ENCODE measurements at regions not wholly inside any gene's neighbourhood (a gene's known extent, or its start where the extent isn't known, plus 50 kb on each side); places are given as distances from the start of the nearest gene placed in this dataset.
"Not testable (repeated sequence)": the region's sequence is repeated elsewhere in the genome, so short reads cannot be mapped to it uniquely, and the experiment has no call there.

- H3K27ac ChIP-seq, result no peak overlapping the region
- no peak overlapping the region for H3K4me3 ChIP-seq
These were observed 349.7 kb upstream of the SUCLG2 start for GRCh38 chr3:68004091-68004490.

GRCh38 chr3:67998281-67998680 is 343.9 kb upstream of the SUCLG2 start:
- H3K27ac ChIP-seq, result no peak overlapping the region

GRCh38 chr3:67995206-67995605 is 340.8 kb upstream of the SUCLG2 start:
- H3K27ac ChIP-seq, result no peak overlapping the region
- no peak overlapping the region for H3K4me3 ChIP-seq

More at GRCh38 chr3:67998281-67998680, 343.9 kb upstream of the SUCLG2 start:
- no peak overlapping the region for H3K4me3 ChIP-seq

DNA sequence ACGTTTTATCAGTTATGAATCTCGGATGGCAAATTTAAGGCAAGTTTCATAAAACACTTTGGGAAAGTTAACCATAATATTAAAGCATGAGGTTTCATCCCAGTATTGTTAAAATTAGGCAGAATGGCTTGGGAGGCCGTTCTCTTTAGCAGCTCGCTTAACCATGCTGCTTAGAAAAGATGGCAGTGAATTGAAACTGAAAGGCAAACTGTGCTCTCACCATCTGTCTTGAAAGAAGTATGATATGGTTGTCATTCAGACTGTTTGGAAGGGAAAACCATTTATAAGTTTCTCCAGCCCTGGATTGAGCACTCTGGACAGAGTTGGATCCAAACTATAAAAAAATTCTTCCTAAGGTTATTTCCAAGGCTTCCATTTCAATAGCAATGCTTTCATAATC is 332.3 kb upstream of the SUCLG2 start:
- no peak overlapping the region for H3K27ac ChIP-seq
- H3K4me3 ChIP-seq, result no peak overlapping the region

DNA sequence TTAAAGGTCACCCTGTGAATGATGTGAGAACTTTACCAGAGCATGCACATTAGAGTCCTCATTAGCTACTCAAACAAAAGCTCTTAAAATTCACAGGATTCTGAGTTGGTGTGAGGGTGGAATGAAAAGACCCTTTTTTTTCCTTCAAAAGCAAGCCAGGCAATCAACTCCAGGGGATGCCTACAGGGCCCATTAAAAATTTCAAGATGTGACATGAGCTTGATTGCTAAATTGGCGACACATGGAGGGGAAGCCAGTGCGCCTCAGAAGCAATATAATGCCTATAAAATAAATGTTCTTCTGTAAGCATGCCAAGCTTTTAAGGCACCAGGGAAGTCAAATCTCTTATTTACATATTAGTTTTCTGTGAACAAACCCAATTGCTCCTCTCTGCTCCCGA is 328.8 kb upstream of the SUCLG2 start:
- H3K27ac ChIP-seq, result no peak overlapping the region
- H3K4me3 ChIP-seq, result no peak overlapping the region

GRCh38 chr3:67981077-67981476 is 326.7 kb upstream of the SUCLG2 start:
- no peak overlapping the region for H3K4me3 ChIP-seq
- no peak overlapping the region for H3K27ac ChIP-seq

- Histone ChIP-seq H3K27ac (no peak overlapping the region), H3K4me3 (no peak overlapping the region)
These were observed 324.9 kb upstream of the SUCLG2 start for GRCh38 chr3:67979342-67979741.

DNA sequence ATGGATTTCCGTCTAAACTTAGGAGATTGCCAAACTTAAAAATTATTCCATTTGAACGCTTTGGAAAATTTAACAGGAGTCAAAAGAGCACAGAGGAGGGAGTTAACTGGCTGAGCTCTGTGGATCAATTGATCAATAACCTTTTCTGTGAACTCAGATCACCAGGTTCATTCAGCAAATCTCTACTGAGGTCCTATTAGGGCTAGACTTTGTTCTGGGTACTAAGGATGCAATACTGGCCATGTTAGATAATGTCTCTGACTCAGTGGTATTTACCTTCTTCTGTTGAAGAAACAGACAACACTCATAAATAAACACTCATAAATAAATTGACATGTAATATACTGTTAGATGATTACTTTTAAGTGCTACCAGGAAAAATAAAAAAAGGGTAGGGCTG is 323.4 kb upstream of the SUCLG2 start:
- no peak overlapping the region for H3K4me3 ChIP-seq
- H3K27ac ChIP-seq, result no peak overlapping the region

DNA sequence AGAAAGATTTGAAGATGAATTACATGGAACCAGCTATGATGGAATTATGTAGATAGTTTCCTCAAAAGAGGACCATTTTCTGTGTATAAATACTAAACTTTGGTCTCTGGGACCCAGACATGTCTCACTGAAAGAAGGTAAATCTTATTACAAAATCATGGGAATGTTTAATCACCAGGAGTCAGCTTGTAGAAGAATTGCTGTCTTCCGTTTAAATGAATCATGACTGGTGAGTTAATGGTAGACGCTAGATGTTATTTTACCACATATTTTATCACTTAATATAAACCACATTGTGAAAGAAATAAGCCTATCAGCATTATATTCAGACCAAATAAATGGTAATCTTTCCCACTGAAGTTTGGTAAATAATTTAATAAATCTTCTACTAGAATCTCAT is 322.3 kb upstream of the SUCLG2 start:
- no peak overlapping the region for H3K27ac ChIP-seq

DNA sequence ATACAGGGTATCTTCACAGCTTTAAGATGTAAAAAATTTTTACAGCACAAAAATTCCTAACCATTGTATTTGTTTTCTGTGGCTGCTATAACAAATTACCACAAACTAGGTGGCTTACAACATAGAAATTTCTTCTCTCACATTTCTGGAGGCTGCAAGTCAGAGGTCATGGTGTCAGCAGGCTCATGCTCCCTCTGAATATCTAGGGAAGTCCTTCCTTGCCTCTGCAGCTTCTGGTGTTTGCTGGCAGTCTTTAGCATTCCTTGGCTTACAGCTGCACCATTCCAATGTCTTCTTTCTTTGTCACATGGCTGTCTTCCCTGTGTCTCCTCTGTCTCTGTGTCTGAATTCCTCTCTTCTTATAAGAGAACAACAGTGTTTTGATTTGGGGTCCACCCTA is 310.2 kb upstream of the SUCLG2 start:
- Histone ChIP-seq H3K4me3 (no peak overlapping the region), H3K27ac (no peak overlapping the region)

More for the DNA sequence above, 322.3 kb upstream of the SUCLG2 start:
- H3K4me3 ChIP-seq, result no peak overlapping the region

DNA sequence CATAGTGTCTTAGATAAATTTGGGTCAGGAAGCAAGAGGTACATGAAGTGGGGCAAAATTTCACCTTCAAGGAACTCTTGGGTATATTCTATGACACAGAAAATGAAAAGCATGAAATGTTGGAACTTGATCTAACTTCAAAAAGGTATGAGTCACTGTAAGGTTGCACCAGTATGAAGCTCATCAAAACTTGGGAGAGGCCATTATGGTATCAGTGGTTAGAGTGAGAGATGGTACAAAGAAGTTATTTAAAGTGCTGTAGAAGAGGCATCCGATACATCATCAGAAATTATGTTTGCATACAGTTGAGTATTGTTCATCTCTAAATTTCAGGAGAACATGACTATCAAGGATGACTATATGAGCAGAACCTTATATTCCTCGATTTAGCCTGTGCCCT is 302.9 kb upstream of the SUCLG2 start:
- H3K27ac ChIP-seq, result no peak overlapping the region
- no peak overlapping the region for H3K4me3 ChIP-seq

DNA sequence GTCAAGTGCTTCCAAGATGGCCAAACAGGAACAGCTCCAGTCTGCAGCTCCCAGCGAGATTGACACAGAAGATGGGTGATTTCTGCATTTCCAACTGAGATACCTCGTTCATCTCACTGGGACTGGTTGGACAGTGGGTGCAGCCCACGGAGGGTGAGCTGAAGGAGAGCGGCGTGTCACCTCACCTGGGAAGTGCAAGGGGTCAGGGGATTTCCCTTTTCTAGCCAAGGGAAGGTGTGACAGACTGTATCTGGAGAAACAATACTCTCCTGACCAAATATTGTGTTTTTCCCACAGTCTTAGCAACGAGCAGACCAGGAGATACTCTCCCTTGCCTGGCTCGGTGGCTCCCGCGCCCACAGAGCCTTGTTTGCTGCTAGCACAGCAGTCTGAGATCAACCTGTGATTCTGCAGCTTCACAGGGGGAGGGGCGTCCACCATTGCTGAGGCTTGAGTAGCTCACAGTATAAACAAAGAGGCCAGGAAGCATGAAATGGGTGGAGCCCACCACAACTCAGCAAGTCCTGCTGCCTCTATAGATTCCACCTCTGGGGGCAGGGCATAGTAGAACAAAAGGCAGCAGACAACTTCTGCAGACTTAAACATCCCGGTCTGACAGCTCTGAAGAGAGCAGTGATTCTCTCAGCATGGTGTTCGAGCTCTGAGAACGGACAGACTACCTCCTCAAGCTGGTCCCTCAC is 293.5 kb upstream of the SUCLG2 start:
- Histone ChIP-seq H3K27ac (peak overlapping the region in 1 of 21 experiments; percentile 51), H3K4me3 (no peak overlapping the region)

DNA sequence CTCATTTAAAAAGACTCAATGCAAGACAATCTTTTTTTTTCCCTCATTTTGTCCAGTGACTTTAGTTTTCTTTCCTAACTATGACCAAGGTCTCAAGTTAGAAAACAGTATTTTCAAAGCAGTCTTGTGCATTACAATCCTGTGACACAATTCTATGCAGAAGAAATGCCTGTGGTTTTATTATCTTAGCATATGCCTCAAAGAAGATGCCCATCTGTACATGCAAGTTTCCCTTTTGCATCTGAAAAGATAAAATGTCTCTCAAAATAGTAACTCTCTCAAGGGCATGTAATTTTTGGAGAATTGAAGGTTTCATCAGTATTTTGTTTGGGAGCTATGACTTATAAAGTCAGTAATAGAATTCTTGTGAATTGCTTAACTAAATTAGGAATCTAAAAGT is 292.0 kb upstream of the SUCLG2 start:
- H3K4me3 ChIP-seq, result no peak overlapping the region
- H3K27ac ChIP-seq, result no peak overlapping the region

- H3K4me3 ChIP-seq, result no peak overlapping the region
- H3K27ac ChIP-seq, result no peak overlapping the region
These were observed 289.1 kb upstream of the SUCLG2 start for GRCh38 chr3:67943546-67943945.

DNA sequence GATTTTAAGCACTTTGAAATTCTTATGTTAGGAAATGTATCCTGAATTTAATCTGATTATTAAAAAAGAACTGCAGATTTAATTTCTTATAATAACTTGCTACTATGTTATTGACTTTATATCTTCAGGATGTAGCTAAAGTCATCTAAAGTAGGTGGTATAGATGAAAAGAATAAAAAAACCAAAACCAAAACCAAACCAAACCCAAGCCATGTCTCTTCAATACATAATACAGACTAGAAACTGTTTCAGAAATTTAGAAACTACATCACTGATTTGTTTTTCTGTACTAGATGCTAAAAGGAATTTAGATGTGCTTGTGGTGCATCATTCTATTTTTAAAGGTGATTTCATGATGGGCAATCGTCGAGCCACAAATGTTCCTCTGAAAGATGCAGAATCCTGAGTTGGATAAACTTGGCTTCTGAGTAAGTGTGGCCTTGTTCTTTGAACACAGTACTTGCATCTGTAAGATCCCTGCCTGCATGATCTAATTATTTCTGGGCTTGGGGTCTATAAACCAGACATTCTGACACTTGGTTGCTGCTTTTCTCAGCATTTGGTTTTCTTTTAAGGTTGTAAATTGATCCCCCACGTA is 287.1 kb upstream of the SUCLG2 start:
- no peak overlapping the region for H3K27ac ChIP-seq

GRCh38 chr3:67940210-67940952 is 286.0 kb upstream of the SUCLG2 start:
- H3K27ac ChIP-seq, result no peak overlapping the region
- no peak overlapping the region for H3K4me3 ChIP-seq

More for the DNA sequence above, 287.1 kb upstream of the SUCLG2 start:
- no peak overlapping the region for H3K4me3 ChIP-seq

- Histone ChIP-seq H3K4me3 (no peak overlapping the region), H3K27ac (no peak overlapping the region)
These were observed 283.2 kb upstream of the SUCLG2 start for GRCh38 chr3:67937498-67938118.

DNA sequence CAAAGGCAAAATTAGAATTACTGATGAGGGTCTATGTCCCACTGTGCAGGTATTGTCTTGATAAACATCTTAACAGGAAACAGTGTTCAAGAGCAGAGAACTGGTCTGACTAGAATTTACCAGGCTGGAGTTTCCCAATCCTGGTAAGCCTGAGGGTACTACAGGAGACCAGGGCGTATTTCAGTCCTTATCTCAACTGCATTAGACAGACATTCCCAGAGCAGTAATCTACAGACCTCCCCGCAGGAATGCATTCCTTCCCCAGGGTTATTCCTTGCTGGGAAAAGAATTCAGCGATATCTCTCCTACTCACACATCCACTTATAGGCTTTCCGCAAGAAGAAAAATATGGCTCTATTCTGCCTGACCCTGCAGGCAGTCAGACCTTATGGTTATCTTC is 276.0 kb upstream of the SUCLG2 start:
- not testable (repeated sequence) for H3K27ac ChIP-seq, H3K4me3 ChIP-seq

GRCh38 chr3:67923796-67924195 is 269.4 kb upstream of the SUCLG2 start:
- Histone ChIP-seq H3K27ac (no peak overlapping the region), H3K4me3 (no peak overlapping the region)

DNA sequence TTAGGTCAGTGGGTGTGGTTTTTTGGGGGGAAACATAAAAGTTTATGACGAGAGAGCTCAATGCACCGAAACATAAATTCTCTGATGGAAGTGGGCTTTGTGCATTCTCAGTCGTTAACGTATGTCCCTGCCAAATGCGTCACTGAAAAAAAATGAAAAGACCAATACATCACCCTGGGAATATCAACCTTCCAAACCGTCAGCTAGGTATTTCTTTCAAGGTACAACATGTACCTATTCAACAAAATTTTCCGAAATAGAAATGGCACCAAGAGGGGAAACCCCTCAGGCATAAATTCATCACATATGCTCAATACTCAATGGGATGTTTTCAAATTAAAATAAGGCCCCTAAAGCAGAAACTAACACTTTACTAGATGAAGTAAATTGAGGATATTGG is 266.6 kb upstream of the SUCLG2 start:
- no peak overlapping the region for H3K4me3 ChIP-seq
- H3K27ac ChIP-seq, result no peak overlapping the region

GRCh38 chr3:67920311-67920710 is 265.9 kb upstream of the SUCLG2 start:
- Histone ChIP-seq H3K4me3 (no peak overlapping the region), H3K27ac (no peak overlapping the region)

Data from skin epidermis (tissue), 12 donors.